Sigmoid colon (tissue), 4 donors: ENCODE measurements at regions not wholly inside any gene's neighbourhood (a gene's known extent, or its start where the extent isn't known, plus 50 kb on each side); places are given as distances from the start of the nearest gene placed in this dataset.
"Not testable (repeated sequence)": the region's sequence is repeated elsewhere in the genome, so short reads cannot be mapped to it uniquely, and the experiment has no call there.

ENCODE experiments used
- CTCF ChIP-seq, 4 experiments: fragments of 450-650 bp in 3 of 4; fragments of 200-600 bp in 1 of 4; IDR thresholded peaks; one replicate each; pipeline ENCODE4 v1.5.1; 2016 to 2019; ENCODE audit warnings: antibody characterized with exemption in 4 of 4, mild to moderate bottlenecking in 3 of 4, moderate library complexity in 2 of 4
- EP300 ChIP-seq, 4 donors: sonication (generic); formaldehyde crosslinking; IDR thresholded peaks; one replicate each; pipeline ENCODE4 v1.6.1; 2017; ENCODE audit warnings: antibody characterized with exemption in 4 of 4
- POLR2A ChIP-seq, 2 donors: fragments of 450-650 bp; IDR thresholded peaks; one replicate each; pipeline ENCODE4 v1.6.1; 2016; ENCODE audit warnings: antibody characterized with exemption in 2 of 2, mild to moderate bottlenecking in 2 of 2, moderate library complexity in 2 of 2
- POLR2AphosphoS5 ChIP-seq, 4 donors: sonication (generic); formaldehyde crosslinking; IDR thresholded peaks; one replicate each; pipeline ENCODE4 v1.6.1; 2017; ENCODE audit warnings: antibody characterized with exemption in 4 of 4

GRCh38 chr4:74578865-74579264, 133.9 kb downstream of the AREG start:
- not testable (repeated sequence) for TF ChIP-seq CTCF, EP300, POLR2A, POLR2AphosphoS5 (IDR thresholded peaks at IDR 0.05)
